Endothelial cell of umbilical vein (primary cell): ENCODE measurements at regions not wholly inside any gene's neighbourhood (a gene's known extent, or its start where the extent isn't known, plus 50 kb on each side); places are given as distances from the start of the nearest gene placed in this dataset.

ENCODE experiments used
- CTCF ChIP-seq, 2 donors: IDR thresholded peaks; 1 replicate in 1 of 2; 2 replicates in 1 of 2; pipeline ENCODE4 v1.5.1; 2011; ENCODE audit warnings: low read length in 2 of 2, mild to moderate bottlenecking in 2 of 2, moderate library complexity in 2 of 2, control low read depth in 1 of 2, inconsistent platforms in 1 of 2, low read depth in 1 of 2; ENCODE audit not compliant: insufficient read depth in 1 of 2; ENCODE audit errors: extremely low read depth in 1 of 2
- EZH2 ChIP-seq: IDR thresholded peaks from 2 replicates; pipeline ENCODE4 v1.6.1; 2012; ENCODE audit warnings: borderline replicate concordance, low read depth, mild to moderate bottlenecking, moderate library complexity, low read length, inconsistent platforms; ENCODE audit not compliant: severe bottlenecking
- TF ChIP-seq, protein P1 (sequence below): IDR thresholded peaks from 2 replicates; pipeline ENCODE4 v1.6.1; 2011; ENCODE audit not compliant: insufficient read depth, insufficient read length

GRCh38 chr14:89473989-89474388, 57.0 kb upstream of the FOXN3 start:
- TF ChIP-seq EZH2: no peak
- TF ChIP-seq, protein P1, sequence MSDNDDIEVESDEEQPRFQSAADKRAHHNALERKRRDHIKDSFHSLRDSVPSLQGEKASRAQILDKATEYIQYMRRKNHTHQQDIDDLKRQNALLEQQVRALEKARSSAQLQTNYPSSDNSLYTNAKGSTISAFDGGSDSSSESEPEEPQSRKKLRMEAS: no peak
- TF ChIP-seq CTCF (IDR thresholded peaks at IDR 0.05; ENCODE audit: extremely low read depth in 1 of 2, insufficient read depth in 1 of 2, low read depth in 1 of 2, low read length in 2 of 2): no peak
